D721Med (cell line): ENCODE measurements at regions not wholly inside any gene's neighbourhood (a gene's known extent, or its start where the extent isn't known, plus 50 kb on each side); places are given as distances from the start of the nearest gene placed in this dataset.

ENCODE experiments used
- DNase-seq: peaks from one replicate; pipeline ENCODE4 v3.0.0; 2011; ENCODE audit warnings: low spot score; ENCODE audit not compliant: insufficient read length
- FAIRE-seq: peaks from 2 replicates; lab custom pipeline; 2011; peaks lifted over from hg19 to GRCh38; lab: Jason Lieb, UNC
- CTCF ChIP-seq: IDR thresholded peaks from 2 replicates; pipeline ENCODE4 v1.5.1; 2012; ENCODE audit warnings: mild to moderate bottlenecking, control low read depth; ENCODE audit not compliant: insufficient read depth; ENCODE audit errors: missing control alignments

GRCh38 chr5:44441460-44441859 is 52.2 kb upstream of the FGF10 start:
- DNase-seq (no peak), FAIRE-seq (no peak)
- TF ChIP-seq CTCF: no peak

GRCh38 chr5:44440186-44440585 is 51.0 kb upstream of the FGF10 start:
- no peak for FAIRE-seq
- DNase-seq: no peak
- TF ChIP-seq CTCF: no peak
